Prostate gland (tissue), 2 donors: ENCODE measurements at regions not wholly inside any gene's neighbourhood (a gene's known extent, or its start where the extent isn't known, plus 50 kb on each side); places are given as distances from the start of the nearest gene placed in this dataset.
A peak's percentile ranks its signal among the peaks of the same experiment; 100 is the strongest.

Source experiments
- DNase-seq: peaks from one replicate; pipeline ENCODE4 v3.0.0-alpha.2; 2019; ENCODE audit warnings: low spot score
- H3K27ac ChIP-seq, 2 donors: fragments of 200-600 bp; sonication (generic); 2 replicates each; pipeline ENCODE4 v1.5.1; 2017 to 2019
- H3K27me3 ChIP-seq: fragments of 200-600 bp; sonication (generic); replicated peaks from 2 replicates; pipeline ENCODE4 v1.5.1; 2019; ENCODE audit not compliant: insufficient read depth
- H3K36me3 ChIP-seq, 2 donors: fragments of 200-600 bp; sonication (generic); 1 replicate in 1 of 2; 2 replicates in 1 of 2; pipeline versions ENCODE4 v1.5.1 to v1.8.1; 2017 to 2019
- H3K4me1 ChIP-seq: fragments of 200-600 bp; sonication (generic); replicated peaks from 2 replicates; pipeline ENCODE4 v1.5.1; 2019
- H3K4me3 ChIP-seq, 2 donors: fragments of 200-600 bp; sonication (generic); 2 replicates each; pipeline ENCODE4 v1.5.1; 2017 to 2019
- H3K9me3 ChIP-seq: fragments of 200-600 bp; sonication (generic); 2 replicates; pipeline ENCODE4 v1.5.1; 2017
- POLR2A ChIP-seq: fragments of 450-650 bp; IDR thresholded peaks from one replicate; pipeline ENCODE4 v1.6.1; 2016; ENCODE audit warnings: antibody characterized with exemption, mild to moderate bottlenecking
- POLR2AphosphoS5 ChIP-seq: sonication (generic); formaldehyde crosslinking; IDR thresholded peaks from one replicate; pipeline ENCODE4 v1.6.1; 2017; ENCODE audit warnings: antibody characterized with exemption
- WGBS: methylation state at CpG from one replicate; pipeline ENCODE4 v1.1.5; 2018; 5-methylcytosine and 5-hydroxymethylcytosine counted together
- intact Hi-C: fragments of 100-400 bp; cut with DNase I; formaldehyde crosslinking; loops from one replicate; pipeline ENCODE4 v1.14.2; 2022
- TF ChIP-seq, protein P1 (sequence below), 4 experiments: fragments of 200-600 bp in 2 of 4; fragments of 450-650 bp in 2 of 4; sonication (generic) in 2 of 4; IDR thresholded peaks; 1 replicate in 3 of 4; 2 replicates in 1 of 4; pipeline ENCODE4 v1.5.1; 2016 to 2019; ENCODE audit warnings: antibody characterized with exemption in 4 of 4, mild to moderate bottlenecking in 2 of 4, moderate library complexity in 2 of 4

DNA sequence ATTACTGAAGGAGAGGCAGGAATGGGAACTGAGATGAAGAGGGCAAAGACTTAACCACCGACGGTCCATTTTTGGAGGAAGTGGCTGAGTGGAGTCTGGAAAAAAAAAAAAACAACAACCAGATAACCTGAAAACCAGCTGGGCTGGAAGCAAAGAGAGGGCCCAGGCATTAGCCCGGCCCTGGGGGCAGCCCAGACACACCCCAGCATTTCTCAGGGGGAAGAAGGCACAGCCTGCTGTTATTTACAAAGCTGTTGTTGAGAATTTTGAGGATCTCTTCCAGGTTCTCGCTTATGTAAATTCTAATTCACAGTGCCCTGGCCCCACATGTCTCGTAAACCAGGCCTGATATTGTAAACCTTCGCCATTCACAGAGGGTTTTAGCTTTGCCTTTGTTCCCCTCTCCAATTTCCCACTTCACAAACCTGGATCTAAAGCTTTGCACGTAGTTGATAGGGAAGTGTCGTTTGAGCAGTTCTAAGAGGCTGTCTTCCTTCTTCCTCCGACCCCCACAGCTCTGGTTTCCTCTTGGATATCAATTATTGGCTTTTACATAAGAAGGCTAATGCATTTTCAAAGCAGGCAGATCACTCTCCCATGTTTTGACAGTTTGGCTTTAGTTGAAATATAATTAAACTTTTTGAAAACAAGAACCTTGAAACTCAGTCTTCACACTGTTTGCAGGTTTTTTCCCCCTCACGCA, 161.8 kb upstream of the IRF2BP2 start:
- no peaks in the 10 kb centered on the region for H3K9me3 ChIP-seq
- no peak for DNase-seq
- peak overlapping the region; percentile 24 to 47 for H3K27ac ChIP-seq
- 39% methylated on average over 10 of the region's 10 CpGs for WGBS
- no peaks in the 10 kb centered on the region for H3K27me3 ChIP-seq
- no peaks in the 10 kb centered on the region for H3K36me3 ChIP-seq
- H3K4me1 ChIP-seq: no peaks in the 10 kb centered on the region
- no peak overlapping the region for H3K4me3 ChIP-seq
- TF ChIP-seq POLR2AphosphoS5 (no peak), POLR2A (no peak)
- TF ChIP-seq, protein P1, sequence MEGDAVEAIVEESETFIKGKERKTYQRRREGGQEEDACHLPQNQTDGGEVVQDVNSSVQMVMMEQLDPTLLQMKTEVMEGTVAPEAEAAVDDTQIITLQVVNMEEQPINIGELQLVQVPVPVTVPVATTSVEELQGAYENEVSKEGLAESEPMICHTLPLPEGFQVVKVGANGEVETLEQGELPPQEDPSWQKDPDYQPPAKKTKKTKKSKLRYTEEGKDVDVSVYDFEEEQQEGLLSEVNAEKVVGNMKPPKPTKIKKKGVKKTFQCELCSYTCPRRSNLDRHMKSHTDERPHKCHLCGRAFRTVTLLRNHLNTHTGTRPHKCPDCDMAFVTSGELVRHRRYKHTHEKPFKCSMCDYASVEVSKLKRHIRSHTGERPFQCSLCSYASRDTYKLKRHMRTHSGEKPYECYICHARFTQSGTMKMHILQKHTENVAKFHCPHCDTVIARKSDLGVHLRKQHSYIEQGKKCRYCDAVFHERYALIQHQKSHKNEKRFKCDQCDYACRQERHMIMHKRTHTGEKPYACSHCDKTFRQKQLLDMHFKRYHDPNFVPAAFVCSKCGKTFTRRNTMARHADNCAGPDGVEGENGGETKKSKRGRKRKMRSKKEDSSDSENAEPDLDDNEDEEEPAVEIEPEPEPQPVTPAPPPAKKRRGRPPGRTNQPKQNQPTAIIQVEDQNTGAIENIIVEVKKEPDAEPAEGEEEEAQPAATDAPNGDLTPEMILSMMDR (IDR thresholded peaks at IDR 0.05): no peak
- intact Hi-C loops: no loop called here

DNA sequence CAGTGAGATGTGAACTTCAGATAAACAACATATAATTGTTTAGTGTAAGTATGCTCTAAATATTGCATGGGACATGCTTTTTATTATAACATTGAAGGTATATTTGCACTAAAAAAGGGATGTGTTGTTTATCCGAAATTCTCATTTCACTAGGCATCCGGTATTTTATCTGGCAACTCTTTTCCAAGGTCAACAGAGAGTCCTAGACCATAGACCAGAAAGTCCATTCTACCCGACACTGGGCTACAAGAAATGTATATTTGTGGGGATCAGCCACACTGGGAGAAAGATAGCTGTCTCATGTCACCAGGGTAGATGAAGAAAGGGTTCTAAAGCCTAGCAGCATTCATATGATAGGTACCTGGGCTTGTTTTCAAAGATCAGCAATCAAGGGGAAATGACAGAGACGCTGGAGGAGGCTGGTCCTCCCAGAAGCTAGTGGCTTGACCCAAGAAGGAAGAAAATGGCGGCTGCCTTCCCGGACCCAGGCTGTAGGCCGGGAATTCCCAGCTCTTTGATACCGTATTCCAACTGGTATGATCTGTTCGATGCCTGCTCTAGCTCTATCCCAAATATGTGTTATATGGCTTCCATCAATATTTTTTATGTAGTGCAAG, 161.1 kb upstream of the IRF2BP2 start:
- 87% methylated on average over 9 of the region's 9 CpGs for WGBS
- no peaks in the 10 kb centered on the region for H3K36me3 ChIP-seq
- no peak overlapping the region for H3K4me3 ChIP-seq
- no peaks in the 10 kb centered on the region for H3K27me3 ChIP-seq
- no peak overlapping the region for H3K27ac ChIP-seq
- DNase-seq: no peak
- intact Hi-C loops: no loop called here
- H3K4me1 ChIP-seq: no peaks in the 10 kb centered on the region
- TF ChIP-seq, protein P1 (IDR thresholded peaks at IDR 0.05): no peak
- TF ChIP-seq POLR2A (no peak), POLR2AphosphoS5 (no peak)
- no peaks in the 10 kb centered on the region for H3K9me3 ChIP-seq

DNA sequence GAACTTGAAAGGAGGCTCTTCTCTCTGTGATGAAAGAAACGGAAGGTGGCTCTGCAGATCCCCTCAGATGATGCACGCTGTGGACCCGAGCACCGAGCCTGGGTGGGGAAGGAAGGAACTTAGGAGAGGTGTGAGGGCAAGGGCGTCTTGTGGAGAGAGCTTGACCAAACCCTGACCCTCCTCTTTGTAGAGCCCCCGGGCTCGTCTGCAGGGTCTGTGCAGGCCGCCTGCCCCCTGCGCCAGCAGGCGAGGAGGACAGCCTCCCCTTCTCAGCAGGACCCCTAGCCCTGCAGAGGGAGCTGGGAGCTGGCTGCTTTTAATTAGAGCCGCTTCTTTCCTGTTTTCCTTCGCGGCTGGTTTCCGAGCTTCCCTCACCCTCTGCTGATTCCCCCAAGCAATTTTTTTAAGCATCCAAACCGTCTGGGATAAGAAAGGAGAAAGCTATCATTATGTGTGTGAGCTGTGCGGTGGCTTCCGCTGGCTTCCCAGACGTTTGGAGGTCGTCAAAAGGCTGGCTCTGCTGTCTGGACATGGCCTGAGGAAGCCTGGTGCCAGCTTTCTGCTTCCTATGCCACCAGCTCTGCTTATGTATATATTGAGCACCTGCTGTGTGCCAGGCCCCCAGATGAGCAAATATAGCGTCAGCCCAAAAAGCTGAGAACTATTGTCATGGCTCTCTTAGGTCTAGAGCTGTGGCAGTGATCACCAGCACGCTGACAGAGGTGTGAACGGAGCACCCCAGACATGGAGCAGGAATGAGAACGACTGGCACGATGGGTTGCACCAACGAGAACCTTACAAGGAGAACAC, 160.2 kb upstream of the IRF2BP2 start:
- WGBS: 80% methylated on average over 25 of the region's 25 CpGs
- intact Hi-C loops: no loop called here
- no peak for DNase-seq
- TF ChIP-seq POLR2AphosphoS5 (no peak), POLR2A (no peak)
- TF ChIP-seq, protein P1 (IDR thresholded peaks at IDR 0.05): no peak
- H3K27ac ChIP-seq: no peak overlapping the region
- no peak overlapping the region for H3K4me3 ChIP-seq
- H3K27me3 ChIP-seq: no peaks in the 10 kb centered on the region
- no peaks in the 10 kb centered on the region for H3K9me3 ChIP-seq
- H3K4me1 ChIP-seq: no peaks in the 10 kb centered on the region
- no peaks in the 10 kb centered on the region for H3K36me3 ChIP-seq

DNA sequence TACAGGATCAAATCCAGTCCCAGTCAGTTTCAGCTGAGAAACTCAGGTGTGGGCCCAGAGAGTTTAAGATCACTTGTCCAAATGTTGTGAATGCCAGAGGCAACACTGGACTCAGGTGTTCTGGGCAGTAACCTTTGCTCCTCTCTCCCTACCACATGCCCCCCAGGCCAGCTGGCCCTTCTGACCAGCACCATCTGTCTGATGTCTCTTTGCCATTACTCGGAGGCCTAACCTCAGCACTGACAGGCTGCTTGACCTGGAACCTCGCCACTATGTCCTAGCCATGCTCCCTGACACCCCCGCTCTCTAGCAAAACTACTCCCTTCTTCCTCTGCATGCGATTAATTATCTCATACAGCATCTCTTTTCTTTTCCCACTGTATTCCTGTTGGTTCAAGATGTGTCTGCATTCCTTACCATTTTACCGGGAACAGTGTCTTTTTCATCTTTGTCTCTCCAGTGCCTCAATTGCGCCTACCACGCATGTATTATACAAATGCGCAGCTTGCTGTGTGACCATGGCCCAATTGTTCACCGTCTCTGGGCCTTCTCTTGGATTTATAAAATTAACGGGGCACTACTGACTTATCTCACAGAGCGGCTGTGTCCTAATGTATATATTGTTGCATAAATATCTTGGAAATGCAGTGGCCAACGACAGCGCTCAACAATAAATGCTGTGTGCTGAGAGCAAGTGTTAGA, 159.5 kb upstream of the IRF2BP2 start:
- Histone ChIP-seq H3K4me1 (no peaks in the 10 kb centered on the region), H3K9me3 (no peaks in the 10 kb centered on the region), H3K27ac (no peak overlapping the region), H3K27me3 (no peaks in the 10 kb centered on the region), H3K36me3 (no peaks in the 10 kb centered on the region), H3K4me3 (no peak overlapping the region)
- 89% methylated on average over 13 of the region's 13 CpGs for WGBS
- intact Hi-C loops: no loop called here
- no peak for DNase-seq
- TF ChIP-seq, protein P1 (IDR thresholded peaks at IDR 0.05): no peak
- no peak for TF ChIP-seq POLR2AphosphoS5
- TF ChIP-seq POLR2A: no peak
